Astrocyte (in vitro differentiated cells and primary cell): ENCODE measurements at regions not wholly inside any gene's neighbourhood (a gene's known extent, or its start where the extent isn't known, plus 50 kb on each side); places are given as distances from the start of the nearest gene placed in this dataset.

Experiments used
- DNase-seq: peaks from one replicate; pipeline ENCODE4 v3.0.0-alpha.2; 2010; ENCODE audit warnings: low read depth
- FAIRE-seq: peaks from 2 replicates; lab custom pipeline; 2011; peaks lifted over from hg19 to GRCh38; lab: Jason Lieb, UNC
- H2AFZ ChIP-seq: 2 replicates; pipeline ENCODE4 v1.6.0; 2012; ENCODE audit warnings: low read depth, low read length, inconsistent platforms
- H3K27ac ChIP-seq: 2 replicates; pipeline ENCODE4 v1.5.1; 2011; ENCODE audit warnings: low read depth, low read length, inconsistent platforms
- H3K27me3 ChIP-seq: 2 replicates; pipeline ENCODE4 v1.6.0; 2011; ENCODE audit warnings: low read length, inconsistent platforms; ENCODE audit not compliant: insufficient read depth
- H3K36me3 ChIP-seq: 2 replicates; pipeline ENCODE4 v1.5.1; 2011; ENCODE audit warnings: low read length, inconsistent platforms; ENCODE audit not compliant: insufficient read depth
- H3K4me1 ChIP-seq: 2 replicates; pipeline ENCODE4 v1.5.1; 2011; ENCODE audit warnings: low read length, inconsistent platforms; ENCODE audit not compliant: insufficient read depth
- H3K4me2 ChIP-seq: 2 replicates; pipeline ENCODE4 v1.6.0; 2012; ENCODE audit warnings: low read length, inconsistent platforms
- H3K4me3 ChIP-seq: 2 replicates; pipeline ENCODE4 v1.5.1; 2011; ENCODE audit warnings: low read depth, mild to moderate bottlenecking, low read length, inconsistent platforms; ENCODE audit not compliant: insufficient read depth
- H3K79me2 ChIP-seq: 2 replicates; pipeline ENCODE4 v1.6.0; 2012; ENCODE audit warnings: mild to moderate bottlenecking, low read length, inconsistent platforms; ENCODE audit not compliant: insufficient read depth
- H3K9ac ChIP-seq: 2 replicates; pipeline ENCODE4 v1.6.0; 2012; ENCODE audit warnings: mild to moderate bottlenecking, low read length, inconsistent platforms
- H3K9me3 ChIP-seq: 2 replicates; pipeline ENCODE4 v1.5.1; 2012; ENCODE audit warnings: low read depth, mild to moderate bottlenecking, low read length, inconsistent platforms; ENCODE audit not compliant: insufficient read depth
- H4K20me1 ChIP-seq: 2 replicates; pipeline ENCODE4 v1.6.0; 2012; ENCODE audit warnings: low read length, inconsistent platforms; ENCODE audit not compliant: insufficient read depth
- H3K27ac Mint-ChIP-seq: one replicate; pipeline ENCODE4 v1.8.0; 2021; ENCODE audit warnings: mild to moderate bottlenecking, mixed read lengths; ENCODE audit not compliant: unreplicated experiment
- H3K27me3 Mint-ChIP-seq: one replicate; pipeline ENCODE4 v1.8.0; 2021; ENCODE audit warnings: low read depth, mixed read lengths; ENCODE audit not compliant: unreplicated experiment
- H3K36me3 Mint-ChIP-seq: one replicate; pipeline ENCODE4 v1.8.0; 2021; ENCODE audit warnings: low read depth, mixed read lengths; ENCODE audit not compliant: unreplicated experiment
- H3K4me1 Mint-ChIP-seq: one replicate; pipeline ENCODE4 v1.8.0; 2021; ENCODE audit warnings: low read depth, mixed read lengths; ENCODE audit not compliant: unreplicated experiment
- H3K4me3 Mint-ChIP-seq: one replicate; pipeline ENCODE4 v1.8.0; 2021; ENCODE audit warnings: mild to moderate bottlenecking, moderate library complexity, mixed read lengths; ENCODE audit not compliant: unreplicated experiment
- H3K9me3 Mint-ChIP-seq: one replicate; pipeline ENCODE4 v1.8.0; 2021; ENCODE audit warnings: mild to moderate bottlenecking, mixed read lengths; ENCODE audit not compliant: unreplicated experiment
- EZH2 ChIP-seq: IDR thresholded peaks from 2 replicates; pipeline ENCODE4 v1.6.1; 2012; ENCODE audit warnings: mild to moderate bottlenecking, low read length, inconsistent platforms; ENCODE audit not compliant: insufficient read depth
- TF ChIP-seq, protein P1 (sequence below): IDR thresholded peaks from 2 replicates; pipeline ENCODE4 v1.5.1; 2011; ENCODE audit warnings: low read depth, mild to moderate bottlenecking, inconsistent platforms, low read length, moderate library complexity; ENCODE audit not compliant: insufficient read depth

DNA sequence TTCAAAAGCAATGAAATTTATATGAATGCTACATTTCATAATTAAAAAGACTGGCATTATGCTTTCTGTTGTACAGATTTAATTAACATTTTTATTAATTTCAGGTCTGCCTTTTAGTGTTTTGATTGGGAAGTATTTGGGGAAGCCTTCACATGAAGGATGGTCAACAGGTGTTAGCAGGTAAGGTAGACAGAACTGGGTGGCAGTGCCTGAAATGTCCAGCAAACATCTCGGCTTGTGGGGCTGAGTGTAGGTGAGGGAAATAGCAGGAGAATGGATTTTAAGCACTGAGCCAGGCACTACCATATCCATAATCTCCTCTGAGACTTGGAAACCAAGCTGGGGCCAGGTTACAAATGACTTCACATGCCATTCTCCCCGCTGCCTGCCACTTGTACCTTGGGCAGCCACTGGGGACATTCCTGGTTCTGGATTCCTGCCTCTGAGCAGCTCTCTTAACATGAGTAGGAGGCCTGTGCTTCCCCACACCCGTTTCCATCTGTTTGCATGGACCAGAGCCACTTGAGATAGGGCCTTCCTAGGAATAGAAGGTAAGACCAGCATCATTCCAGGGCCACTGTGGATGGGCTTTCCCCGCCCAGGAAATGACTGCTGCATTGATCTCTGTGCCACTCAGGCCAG lies 125.9 kb upstream of the HES1 start:
- no peak overlapping the region for H3K9ac ChIP-seq
- H3K4me3 ChIP-seq, result no peak overlapping the region
- H3K4me1 Mint-ChIP-seq, result peaks cover 11% of the 10 kb centered on the region
- peaks cover 43% of the 10 kb centered on the region for H3K27me3 ChIP-seq
- peaks cover 90% of the 10 kb centered on the region for H3K27me3 Mint-ChIP-seq
- no peak overlapping the region for H3K27ac Mint-ChIP-seq
- H3K36me3 Mint-ChIP-seq, result no peaks in the 10 kb centered on the region
- no peak overlapping the region for H2AFZ ChIP-seq
- no peak overlapping the region for H3K4me3 Mint-ChIP-seq
- no peaks in the 10 kb centered on the region for H3K36me3 ChIP-seq
- peaks cover 1% of the 10 kb centered on the region for H3K9me3 Mint-ChIP-seq
- peaks cover 2% of the 10 kb centered on the region for H3K4me1 ChIP-seq
- DNase-seq (no peak), FAIRE-seq (no peak)
- TF ChIP-seq EZH2, result no peak
- TF ChIP-seq, protein P1, sequence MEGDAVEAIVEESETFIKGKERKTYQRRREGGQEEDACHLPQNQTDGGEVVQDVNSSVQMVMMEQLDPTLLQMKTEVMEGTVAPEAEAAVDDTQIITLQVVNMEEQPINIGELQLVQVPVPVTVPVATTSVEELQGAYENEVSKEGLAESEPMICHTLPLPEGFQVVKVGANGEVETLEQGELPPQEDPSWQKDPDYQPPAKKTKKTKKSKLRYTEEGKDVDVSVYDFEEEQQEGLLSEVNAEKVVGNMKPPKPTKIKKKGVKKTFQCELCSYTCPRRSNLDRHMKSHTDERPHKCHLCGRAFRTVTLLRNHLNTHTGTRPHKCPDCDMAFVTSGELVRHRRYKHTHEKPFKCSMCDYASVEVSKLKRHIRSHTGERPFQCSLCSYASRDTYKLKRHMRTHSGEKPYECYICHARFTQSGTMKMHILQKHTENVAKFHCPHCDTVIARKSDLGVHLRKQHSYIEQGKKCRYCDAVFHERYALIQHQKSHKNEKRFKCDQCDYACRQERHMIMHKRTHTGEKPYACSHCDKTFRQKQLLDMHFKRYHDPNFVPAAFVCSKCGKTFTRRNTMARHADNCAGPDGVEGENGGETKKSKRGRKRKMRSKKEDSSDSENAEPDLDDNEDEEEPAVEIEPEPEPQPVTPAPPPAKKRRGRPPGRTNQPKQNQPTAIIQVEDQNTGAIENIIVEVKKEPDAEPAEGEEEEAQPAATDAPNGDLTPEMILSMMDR, result no peak
- no peaks in the 10 kb centered on the region for H3K79me2 ChIP-seq
- H4K20me1 ChIP-seq, result no peaks in the 10 kb centered on the region
- H3K27ac ChIP-seq, result no peak overlapping the region
- H3K9me3 ChIP-seq, result no peaks in the 10 kb centered on the region
- H3K4me2 ChIP-seq, result no peak overlapping the region

GRCh38 chr3:194011807-194012206 lies 124.1 kb upstream of the HES1 start:
- no peaks in the 10 kb centered on the region for H3K36me3 Mint-ChIP-seq
- no peak for DNase-seq
- H2AFZ ChIP-seq, result no peak overlapping the region
- peaks cover 2% of the 10 kb centered on the region for H3K9me3 Mint-ChIP-seq
- peaks cover 37% of the 10 kb centered on the region for H3K27me3 ChIP-seq
- H4K20me1 ChIP-seq, result no peaks in the 10 kb centered on the region
- no peak overlapping the region for H3K4me2 ChIP-seq
- no peak overlapping the region for H3K27ac ChIP-seq
- peaks cover 92% of the 10 kb centered on the region for H3K27me3 Mint-ChIP-seq
- peaks cover 6% of the 10 kb centered on the region for H3K4me1 Mint-ChIP-seq
- H3K9ac ChIP-seq, result no peak overlapping the region
- H3K79me2 ChIP-seq, result no peaks in the 10 kb centered on the region
- FAIRE-seq, result no peak
- no peak for TF ChIP-seq EZH2
- TF ChIP-seq, protein P1, result no peak
- H3K4me3 ChIP-seq, result no peak overlapping the region
- H3K36me3 ChIP-seq, result no peaks in the 10 kb centered on the region
- no peaks in the 10 kb centered on the region for H3K4me1 ChIP-seq
- no peak overlapping the region for H3K27ac Mint-ChIP-seq
- no peaks in the 10 kb centered on the region for H3K9me3 ChIP-seq
- no peak overlapping the region for H3K4me3 Mint-ChIP-seq

- Mint-ChIP-seq H3K4me1 (peaks cover 4% of the 10 kb centered on the region), H3K9me3 (peaks cover 7% of the 10 kb centered on the region), H3K27ac (no peak overlapping the region), H3K27me3 (peaks cover 95% of the 10 kb centered on the region), H3K36me3 (no peaks in the 10 kb centered on the region), H3K4me3 (no peak overlapping the region)
- no peak overlapping the region for H3K9ac ChIP-seq
- H3K27me3 ChIP-seq, result peaks cover 26% of the 10 kb centered on the region
- H2AFZ ChIP-seq, result no peak overlapping the region
- no peak for TF ChIP-seq EZH2
- TF ChIP-seq, protein P1, result no peak
- no peaks in the 10 kb centered on the region for H3K79me2 ChIP-seq
- no peak overlapping the region for H3K4me2 ChIP-seq
- FAIRE-seq (no peak), DNase-seq (no peak)
- H3K4me1 ChIP-seq, result no peaks in the 10 kb centered on the region
- H3K4me3 ChIP-seq, result no peak overlapping the region
- no peaks in the 10 kb centered on the region for H4K20me1 ChIP-seq
- no peak overlapping the region for H3K27ac ChIP-seq
- H3K36me3 ChIP-seq, result no peaks in the 10 kb centered on the region
- no peaks in the 10 kb centered on the region for H3K9me3 ChIP-seq
Measured at GRCh38 chr3:194013928-194014327, 122.0 kb upstream of the HES1 start.
